ENCODE measurements at regions not wholly inside any gene's neighbourhood (a gene's known extent, or its start where the extent isn't known, plus 50 kb on each side); places are given as distances from the start of the nearest gene placed in this dataset.

DNA sequence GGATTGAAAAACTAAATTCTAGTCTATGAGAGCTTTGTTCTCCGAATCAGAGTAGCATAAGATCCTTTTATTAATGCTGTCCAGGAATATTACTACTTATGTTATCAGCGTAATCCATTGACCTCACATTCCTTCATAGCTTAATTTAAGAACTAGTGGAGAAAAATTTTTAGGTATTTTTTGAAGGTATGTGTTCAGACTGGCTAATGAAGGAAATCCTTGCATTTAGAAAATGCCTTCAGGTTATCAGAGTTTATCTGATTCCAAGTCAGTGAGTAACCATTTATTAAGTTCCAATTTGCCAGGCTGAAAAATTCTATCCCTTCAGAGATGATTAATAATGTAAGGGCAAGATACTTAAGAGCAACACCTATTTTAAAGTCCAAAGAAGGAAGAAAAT is 338.2 kb upstream of the B3GALT2 start:
- no peak for TF ChIP-seq CCAR2 (IDR thresholded peaks at IDR 0.05; ENCODE audit: low read depth, low read length)
- no peak for TF ChIP-seq ZNF274 (IDR thresholded peaks at IDR 0.05; ENCODE audit: borderline replicate concordance, low read depth, low read length)
- TF ChIP-seq, protein P1, sequence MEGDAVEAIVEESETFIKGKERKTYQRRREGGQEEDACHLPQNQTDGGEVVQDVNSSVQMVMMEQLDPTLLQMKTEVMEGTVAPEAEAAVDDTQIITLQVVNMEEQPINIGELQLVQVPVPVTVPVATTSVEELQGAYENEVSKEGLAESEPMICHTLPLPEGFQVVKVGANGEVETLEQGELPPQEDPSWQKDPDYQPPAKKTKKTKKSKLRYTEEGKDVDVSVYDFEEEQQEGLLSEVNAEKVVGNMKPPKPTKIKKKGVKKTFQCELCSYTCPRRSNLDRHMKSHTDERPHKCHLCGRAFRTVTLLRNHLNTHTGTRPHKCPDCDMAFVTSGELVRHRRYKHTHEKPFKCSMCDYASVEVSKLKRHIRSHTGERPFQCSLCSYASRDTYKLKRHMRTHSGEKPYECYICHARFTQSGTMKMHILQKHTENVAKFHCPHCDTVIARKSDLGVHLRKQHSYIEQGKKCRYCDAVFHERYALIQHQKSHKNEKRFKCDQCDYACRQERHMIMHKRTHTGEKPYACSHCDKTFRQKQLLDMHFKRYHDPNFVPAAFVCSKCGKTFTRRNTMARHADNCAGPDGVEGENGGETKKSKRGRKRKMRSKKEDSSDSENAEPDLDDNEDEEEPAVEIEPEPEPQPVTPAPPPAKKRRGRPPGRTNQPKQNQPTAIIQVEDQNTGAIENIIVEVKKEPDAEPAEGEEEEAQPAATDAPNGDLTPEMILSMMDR (IDR thresholded peaks at IDR 0.05 in 2 of 3, conservative IDR thresholded peaks at IDR 0.05 in 1 of 3; ENCODE audit: insufficient read depth in 2 of 3, low read depth in 1 of 3, low read length in 3 of 3): no peak
- no peak for TF ChIP-seq ZKSCAN8 (CRISPR knock-in tag; IDR thresholded peaks at IDR 0.05)
- no peak for TF ChIP-seq ARHGAP35 (IDR thresholded peaks at IDR 0.05; ENCODE audit: partially characterized antibody)
- no peak for TF ChIP-seq POLR2AphosphoS2 (IDR thresholded peaks at IDR 0.05; ENCODE audit: low read length)
- TF ChIP-seq, protein P2, sequence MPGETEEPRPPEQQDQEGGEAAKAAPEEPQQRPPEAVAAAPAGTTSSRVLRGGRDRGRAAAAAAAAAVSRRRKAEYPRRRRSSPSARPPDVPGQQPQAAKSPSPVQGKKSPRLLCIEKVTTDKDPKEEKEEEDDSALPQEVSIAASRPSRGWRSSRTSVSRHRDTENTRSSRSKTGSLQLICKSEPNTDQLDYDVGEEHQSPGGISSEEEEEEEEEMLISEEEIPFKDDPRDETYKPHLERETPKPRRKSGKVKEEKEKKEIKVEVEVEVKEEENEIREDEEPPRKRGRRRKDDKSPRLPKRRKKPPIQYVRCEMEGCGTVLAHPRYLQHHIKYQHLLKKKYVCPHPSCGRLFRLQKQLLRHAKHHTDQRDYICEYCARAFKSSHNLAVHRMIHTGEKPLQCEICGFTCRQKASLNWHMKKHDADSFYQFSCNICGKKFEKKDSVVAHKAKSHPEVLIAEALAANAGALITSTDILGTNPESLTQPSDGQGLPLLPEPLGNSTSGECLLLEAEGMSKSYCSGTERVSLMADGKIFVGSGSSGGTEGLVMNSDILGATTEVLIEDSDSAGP (CRISPR knock-in tag; IDR thresholded peaks at IDR 0.05): no peak
- TF ChIP-seq IRF2 (CRISPR knock-in tag; IDR thresholded peaks at IDR 0.05): no peak
- no peak for TF ChIP-seq DPF2 (IDR thresholded peaks at IDR 0.05)
- no peak for TF ChIP-seq MAFK (IDR thresholded peaks at IDR 0.05; ENCODE audit: low read length)
- TF ChIP-seq NR2C2 (CRISPR knock-in tag; IDR thresholded peaks at IDR 0.05): no peak
- no peak for TF ChIP-seq NR2C2 (tag; IDR thresholded peaks at IDR 0.05)
- TF ChIP-seq EP300 (IDR thresholded peaks at IDR 0.05; ENCODE audit: low read length): no peak
- TF ChIP-seq, protein P3, sequence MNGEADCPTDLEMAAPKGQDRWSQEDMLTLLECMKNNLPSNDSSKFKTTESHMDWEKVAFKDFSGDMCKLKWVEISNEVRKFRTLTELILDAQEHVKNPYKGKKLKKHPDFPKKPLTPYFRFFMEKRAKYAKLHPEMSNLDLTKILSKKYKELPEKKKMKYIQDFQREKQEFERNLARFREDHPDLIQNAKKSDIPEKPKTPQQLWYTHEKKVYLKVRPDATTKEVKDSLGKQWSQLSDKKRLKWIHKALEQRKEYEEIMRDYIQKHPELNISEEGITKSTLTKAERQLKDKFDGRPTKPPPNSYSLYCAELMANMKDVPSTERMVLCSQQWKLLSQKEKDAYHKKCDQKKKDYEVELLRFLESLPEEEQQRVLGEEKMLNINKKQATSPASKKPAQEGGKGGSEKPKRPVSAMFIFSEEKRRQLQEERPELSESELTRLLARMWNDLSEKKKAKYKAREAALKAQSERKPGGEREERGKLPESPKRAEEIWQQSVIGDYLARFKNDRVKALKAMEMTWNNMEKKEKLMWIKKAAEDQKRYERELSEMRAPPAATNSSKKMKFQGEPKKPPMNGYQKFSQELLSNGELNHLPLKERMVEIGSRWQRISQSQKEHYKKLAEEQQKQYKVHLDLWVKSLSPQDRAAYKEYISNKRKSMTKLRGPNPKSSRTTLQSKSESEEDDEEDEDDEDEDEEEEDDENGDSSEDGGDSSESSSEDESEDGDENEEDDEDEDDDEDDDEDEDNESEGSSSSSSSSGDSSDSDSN (IDR thresholded peaks at IDR 0.05; ENCODE audit: borderline replicate concordance in 1 of 2, low read depth in 2 of 2, low read length in 2 of 2): no peak
- no peak for TF ChIP-seq PURB (CRISPR knock-in tag; IDR thresholded peaks at IDR 0.05; ENCODE audit: low read depth)

All from K562 (cell line).